HepG2 (cell line): ENCODE measurements at regions not wholly inside any gene's neighbourhood (a gene's known extent, or its start where the extent isn't known, plus 50 kb on each side); places are given as distances from the start of the nearest gene placed in this dataset.
A peak's percentile ranks its signal among the peaks of the same experiment; 100 is the strongest.

Experiments
- AHDC1 ChIP-seq: sonication (generic); formaldehyde crosslinking; IDR thresholded peaks from 2 replicates; pipeline ENCODE4 v1.5.1; 2020; ENCODE audit warnings: mild to moderate bottlenecking, missing genetic modification reagents, borderline replicate concordance
- CTCF ChIP-seq: sonication (generic); formaldehyde crosslinking; IDR thresholded peaks from 2 replicates; pipeline ENCODE4 v1.5.0; 2020; ENCODE audit warnings: mild to moderate bottlenecking, missing genetic modification reagents, moderate library complexity
- FOXK1 ChIP-seq: sonication (generic); formaldehyde crosslinking; IDR thresholded peaks from 2 replicates; pipeline ENCODE4 v1.4.0; 2020; ENCODE audit warnings: low read depth, missing genetic modification reagents, borderline replicate concordance
- HBP1 ChIP-seq: IDR thresholded peaks from 2 replicates; pipeline ENCODE4 v1.6.1; 2016; ENCODE audit warnings: low read depth, control low read depth
- JUN ChIP-seq: sonication (generic); formaldehyde crosslinking; IDR thresholded peaks from 2 replicates; pipeline ENCODE4 v1.4.0; 2020; ENCODE audit warnings: mild to moderate bottlenecking, missing genetic modification reagents
- KDM2A ChIP-seq: sonication (generic); formaldehyde crosslinking; IDR thresholded peaks from 2 replicates; pipeline ENCODE4 v1.4.0; 2020; ENCODE audit warnings: low read depth, missing genetic modification reagents, borderline replicate concordance
- KLF11 ChIP-seq: IDR thresholded peaks from 2 replicates; pipeline ENCODE4 v1.6.1; 2016; ENCODE audit warnings: missing compliant biosample characterization
- RCOR2 ChIP-seq: IDR thresholded peaks from 2 replicates; pipeline ENCODE4 v1.6.1; 2016; ENCODE audit warnings: missing biosample characterization, missing genetic modification reagents
- RNF2 ChIP-seq: fragments of 450-650 bp; conservative IDR thresholded peaks from 2 replicates; pipeline ENCODE4 v1.6.1; 2016; ENCODE audit warnings: low read depth
- SP5 ChIP-seq: IDR thresholded peaks from 2 replicates; pipeline ENCODE4 v1.6.1; 2016; ENCODE audit warnings: low read depth, borderline replicate concordance
- SPEN ChIP-seq: sonication (generic); formaldehyde crosslinking; IDR thresholded peaks from 2 replicates; pipeline ENCODE4 v1.5.1; 2020; ENCODE audit warnings: low read depth, mild to moderate bottlenecking, missing genetic modification reagents
- STAG1 ChIP-seq: sonication (generic); formaldehyde crosslinking; IDR thresholded peaks from 2 replicates; pipeline ENCODE4 v1.4.0; 2020; ENCODE audit warnings: missing genetic modification reagents
- ZFP36L2 ChIP-seq: sonication (generic); formaldehyde crosslinking; IDR thresholded peaks from 2 replicates; pipeline ENCODE4 v1.4.0; 2020; ENCODE audit warnings: missing genetic modification reagents
- ZNF234 ChIP-seq: sonication (generic); formaldehyde crosslinking; conservative IDR thresholded peaks from 2 replicates; pipeline ENCODE4 v1.5.1; 2020; ENCODE audit warnings: mild to moderate bottlenecking, missing genetic modification reagents
- ZNF24 ChIP-seq: fragments of 450-650 bp; IDR thresholded peaks from 2 replicates; pipeline ENCODE4 v1.6.1; 2017; ENCODE audit warnings: antibody characterized with exemption, mild to moderate bottlenecking
- ZNF264 ChIP-seq: sonication (generic); formaldehyde crosslinking; IDR thresholded peaks from 2 replicates; pipeline ENCODE4 v1.4.0; 2020; ENCODE audit warnings: missing genetic modification reagents
- ZNF333 ChIP-seq: sonication (generic); formaldehyde crosslinking; IDR thresholded peaks from 2 replicates; pipeline ENCODE4 v1.4.0; 2020; ENCODE audit warnings: mild to moderate bottlenecking, missing genetic modification reagents, borderline replicate concordance
- ZNF746 ChIP-seq: sonication (generic); formaldehyde crosslinking; IDR thresholded peaks from 2 replicates; pipeline ENCODE4 v1.8.0; 2022; ENCODE audit warnings: mild to moderate bottlenecking, missing genetic modification reagents
- ZNF773 ChIP-seq: sonication (generic); formaldehyde crosslinking; IDR thresholded peaks from 2 replicates; pipeline ENCODE4 v1.4.0; 2020; ENCODE audit warnings: missing genetic modification reagents, borderline replicate concordance

GRCh38 chr2:239736358-239737143, 288.6 kb downstream of the NDUFA10 start (continued):
- TF ChIP-seq HBP1 (CRISPR knock-in tag) (no peak), CTCF (CRISPR knock-in tag) (peak; percentile 59), FOXK1 (CRISPR knock-in tag) (no peak), ZNF746 (CRISPR knock-in tag) (no peak), AHDC1 (no peak), SP5 (CRISPR knock-in tag) (no peak), ZNF234 (CRISPR knock-in tag) (no peak), KDM2A (CRISPR knock-in tag) (no peak), ZNF333 (no peak), SPEN (CRISPR knock-in tag) (no peak), RNF2 (no peak), JUN (CRISPR knock-in tag) (no peak), RCOR2 (no peak), STAG1 (CRISPR knock-in tag) (peak; percentile 46), KLF11 (CRISPR knock-in tag) (no peak), ZNF773 (no peak), ZNF24 (no peak), ZNF264 (no peak), ZFP36L2 (CRISPR knock-in tag) (no peak)
